ENCODE measurements at regions not wholly inside any gene's neighbourhood (a gene's known extent, or its start where the extent isn't known, plus 50 kb on each side); places are given as distances from the start of the nearest gene placed in this dataset.

DNA sequence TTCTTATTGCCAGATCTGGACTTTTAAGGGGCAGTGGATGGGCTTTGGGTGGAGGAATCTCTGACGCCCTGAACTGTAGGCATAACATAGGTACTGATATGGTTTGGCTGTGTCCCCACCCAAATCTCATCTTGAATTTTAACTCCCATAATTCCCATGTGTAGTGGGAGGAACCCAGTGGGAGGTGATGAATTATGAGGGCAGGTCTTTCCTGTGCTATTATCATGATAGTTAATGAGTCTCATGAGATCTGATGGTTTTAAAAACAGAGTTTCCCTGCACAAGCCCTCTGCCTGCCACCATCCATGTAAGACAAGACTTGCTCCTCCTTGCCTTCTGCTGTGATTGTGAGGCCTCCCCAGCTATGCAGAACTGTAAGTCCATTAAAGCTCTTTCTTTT is 160.0 kb upstream of the CRY1 start:
- Histone ChIP-seq H2BK20ac (ENCODE audit: low read length) (no peak overlapping the region), H4K91ac (replicated peaks; ENCODE audit: insufficient read length, low read length) (no peak overlapping the region), H3K4me3 (ENCODE audit: extremely low read depth in 1 of 4, insufficient read depth in 2 of 4, low read depth in 3 of 4, low read length in 4 of 4) (no peak overlapping the region), H2BK120ac (replicated peaks; ENCODE audit: low read depth, low read length) (no peak overlapping the region), H2AK5ac (ENCODE audit: low read depth, low read length) (no peak overlapping the region), H3K23me2 (ENCODE audit: low read depth, low read length) (no peaks in the 10 kb centered on the region), H2BK12ac (ENCODE audit: low read depth, low read length) (no peak overlapping the region), H3K9ac (replicated peaks in 1 of 4; ENCODE audit: extremely low read depth in 1 of 4, low read depth in 3 of 4, low read length in 3 of 4) (no peak overlapping the region), H3K36me3 (ENCODE audit: control insufficient read depth in 2 of 4, insufficient read depth in 4 of 4, low read length in 3 of 4) (no peaks in the 10 kb centered on the region), H3K79me2 (ENCODE audit: control insufficient read depth in 1 of 2, insufficient read depth in 2 of 2, low read length in 2 of 2) (no peaks in the 10 kb centered on the region), H3K4ac (replicated peaks; ENCODE audit: insufficient read length, low read depth, low read length) (no peak overlapping the region), H3K23ac (ENCODE audit: insufficient read length) (no peak overlapping the region), H3K14ac (ENCODE audit: insufficient read length) (no peak overlapping the region), H2BK15ac (ENCODE audit: low read length) (no peak overlapping the region), H3K4me2 (ENCODE audit: insufficient read depth in 1 of 2, low read depth in 2 of 2, low read length in 2 of 2) (no peak overlapping the region), H2AFZ (ENCODE audit: low read length) (no peak overlapping the region), H3K27me3 (replicated peaks in 1 of 4; ENCODE audit: control insufficient read depth in 3 of 4, extremely low read depth in 1 of 4, insufficient read depth in 3 of 4, low read length in 3 of 4) (no peaks in the 10 kb centered on the region), H4K20me1 (replicated peaks in 1 of 2; ENCODE audit: control insufficient read depth in 1 of 2, insufficient read depth in 2 of 2, low read length in 2 of 2) (no peaks in the 10 kb centered on the region), H3K27ac (ENCODE audit: low read depth, low read length) (no peak overlapping the region), H4K8ac (ENCODE audit: extremely low read depth, insufficient read depth, low read length) (no peak overlapping the region), H3K56ac (replicated peaks; ENCODE audit: insufficient read length, low read depth, low read length) (no peak overlapping the region), H2BK5ac (ENCODE audit: low read depth, low read length) (no peak overlapping the region), H4K5ac (ENCODE audit: insufficient read length, low read depth, low read length) (no peak overlapping the region), H3K4me1 (replicated peaks in 1 of 4; ENCODE audit: control insufficient read depth in 3 of 4, insufficient read depth in 4 of 4, low read length in 3 of 4) (no peaks in the 10 kb centered on the region), H3K79me1 (ENCODE audit: low read depth, low read length) (no peaks in the 10 kb centered on the region), H3K9me3 (ENCODE audit: insufficient read depth in 2 of 2, low read depth in 1 of 2, low read length in 1 of 2) (no peaks in the 10 kb centered on the region; a peak in 1 of 4 replicates), H3K18ac (ENCODE audit: extremely low read depth, low read length) (no peak overlapping the region)
- CTCF ChIA-PET (ENCODE audit: partially characterized antibody): interaction anchor here (1.1 to 1.4 kb wide), 3 partner anchors 11 to 18 kb away, joined by 3 to 4 read pairs (median 3); no protein-coding TSS in a partner anchor
- POLR2A ChIA-PET (ENCODE audit: partially characterized antibody): no interaction called here
- 93% methylated on average over 1 of the region's 1 CpG; no CpG with 5 or more reads in 1 of the 2 experiments for WGBS, 2 experiments (ENCODE audit: extremely low coverage in 1 of 2, insufficient coverage in 1 of 2, insufficient read length in 1 of 2, insufficient replicate concordance in 2 of 2, low coverage in 1 of 2, low lambda C conversion rate in 2 of 2, missing lambda C conversion rate in 1 of 2)
- FAIRE-seq: no peak
- no peak for DNase-seq (ENCODE audit: low read depth in 1 of 2, low spot score in 2 of 2)
- TF ChIP-seq CBX8 (IDR thresholded peaks at IDR 0.05; ENCODE audit: borderline replicate concordance, low read depth, low read length): no peak
- TF ChIP-seq KDM5A (IDR thresholded peaks at IDR 0.05; ENCODE audit: low read length): no peak
- no peak for TF ChIP-seq KDM1A (IDR thresholded peaks at IDR 0.05; ENCODE audit: borderline replicate concordance, low read length)
- TF ChIP-seq RAD21 (IDR thresholded peaks at IDR 0.05 in 1 of 2, conservative IDR thresholded peaks at IDR 0.05 in 1 of 2; ENCODE audit: low read depth in 2 of 2, low read length in 2 of 2): no peak
- TF ChIP-seq CHD2 (IDR thresholded peaks at IDR 0.05; ENCODE audit: low read length): no peak
- TF ChIP-seq RFX5 (IDR thresholded peaks at IDR 0.05; ENCODE audit: borderline replicate concordance, low read depth, low read length): no peak
- TF ChIP-seq SAP30 (IDR thresholded peaks at IDR 0.05; ENCODE audit: insufficient read depth, insufficient replicate concordance, low read length): no peak
- no peak for TF ChIP-seq TAF1 (IDR thresholded peaks at IDR 0.05; ENCODE audit: low read depth, low read length)
- no peak for TF ChIP-seq SUZ12 (IDR thresholded peaks at IDR 0.05; ENCODE audit: low read length)
- TF ChIP-seq POLR2A (IDR thresholded peaks at IDR 0.05; ENCODE audit: control extremely low read depth in 1 of 2, low read depth in 2 of 2, low read length in 2 of 2): no peak
- no peak for TF ChIP-seq SIRT6 (IDR thresholded peaks at IDR 0.05; ENCODE audit: low read length)
- TF ChIP-seq, protein P1, sequence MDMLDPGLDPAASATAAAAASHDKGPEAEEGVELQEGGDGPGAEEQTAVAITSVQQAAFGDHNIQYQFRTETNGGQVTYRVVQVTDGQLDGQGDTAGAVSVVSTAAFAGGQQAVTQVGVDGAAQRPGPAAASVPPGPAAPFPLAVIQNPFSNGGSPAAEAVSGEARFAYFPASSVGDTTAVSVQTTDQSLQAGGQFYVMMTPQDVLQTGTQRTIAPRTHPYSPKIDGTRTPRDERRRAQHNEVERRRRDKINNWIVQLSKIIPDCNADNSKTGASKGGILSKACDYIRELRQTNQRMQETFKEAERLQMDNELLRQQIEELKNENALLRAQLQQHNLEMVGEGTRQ (IDR thresholded peaks at IDR 0.05; ENCODE audit: low read length): no peak
- no peak for TF ChIP-seq JUND (IDR thresholded peaks at IDR 0.05; ENCODE audit: low read length)
- no peak for TF ChIP-seq TAF7 (optimal IDR thresholded peaks at IDR 0.05; ENCODE audit: borderline replicate concordance, low read depth, low read length)

All from H1 (cell line).